Mesothelial cell of epicardium (in vitro differentiated cells): ENCODE measurements at regions not wholly inside any gene's neighbourhood (a gene's known extent, or its start where the extent isn't known, plus 50 kb on each side); places are given as distances from the start of the nearest gene placed in this dataset.

Source experiments
- DNase-seq, 2 experiments: peaks; one replicate each; pipeline ENCODE4 v3.0.0; 2021; ENCODE audit warnings: low spot score in 2 of 2; ENCODE audit not compliant: unreplicated experiment in 2 of 2
- H3K27ac Mint-ChIP-seq: 2 replicates; pipeline ENCODE4 v1.8.0; 2021; ENCODE audit warnings: mixed read lengths
- H3K27me3 Mint-ChIP-seq: 2 replicates; pipeline ENCODE4 v1.8.0; 2021; ENCODE audit warnings: low read depth, mixed read lengths
- H3K36me3 Mint-ChIP-seq: 2 replicates; pipeline ENCODE4 v1.8.0; 2021; ENCODE audit warnings: mixed read lengths
- H3K4me1 Mint-ChIP-seq: 2 replicates; pipeline ENCODE4 v1.8.0; 2021; ENCODE audit warnings: mixed read lengths
- H3K4me3 Mint-ChIP-seq: 2 replicates; pipeline ENCODE4 v1.8.0; 2021; ENCODE audit warnings: mild to moderate bottlenecking, moderate library complexity, mixed read lengths
- H3K9me3 Mint-ChIP-seq: 2 replicates; pipeline ENCODE4 v1.8.0; 2021; ENCODE audit warnings: mixed read lengths
- TF ChIP-seq, protein P1 (sequence below): fragments of 200-600 bp; sonication (generic); IDR thresholded peaks from one replicate; pipeline ENCODE4 v1.5.0; 2021; ENCODE audit warnings: antibody characterized with exemption; ENCODE audit not compliant: unreplicated experiment

DNA sequence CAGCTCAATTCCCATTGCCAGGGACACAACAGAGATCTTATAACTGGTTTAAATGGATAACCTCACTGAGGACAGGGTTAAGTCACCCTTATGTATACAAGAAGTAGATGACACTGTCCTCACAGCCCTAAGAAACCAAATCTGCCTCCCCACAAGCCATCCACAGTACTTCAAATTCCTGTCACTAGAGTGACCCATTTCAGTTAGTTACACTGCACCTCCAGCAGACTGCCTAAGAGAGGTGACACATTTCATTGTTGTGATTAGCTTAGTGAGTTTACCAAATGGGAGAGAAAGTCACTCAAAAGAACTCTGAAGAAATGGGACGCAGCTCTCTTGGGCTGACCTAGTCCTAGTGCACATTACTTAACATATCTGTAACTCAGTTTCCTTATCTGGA lies 53.6 kb upstream of the HTR1A start:
- no peak overlapping the region for H3K4me3 Mint-ChIP-seq
- H3K4me1 Mint-ChIP-seq = no peaks in the 10 kb centered on the region
- TF ChIP-seq, protein P1, sequence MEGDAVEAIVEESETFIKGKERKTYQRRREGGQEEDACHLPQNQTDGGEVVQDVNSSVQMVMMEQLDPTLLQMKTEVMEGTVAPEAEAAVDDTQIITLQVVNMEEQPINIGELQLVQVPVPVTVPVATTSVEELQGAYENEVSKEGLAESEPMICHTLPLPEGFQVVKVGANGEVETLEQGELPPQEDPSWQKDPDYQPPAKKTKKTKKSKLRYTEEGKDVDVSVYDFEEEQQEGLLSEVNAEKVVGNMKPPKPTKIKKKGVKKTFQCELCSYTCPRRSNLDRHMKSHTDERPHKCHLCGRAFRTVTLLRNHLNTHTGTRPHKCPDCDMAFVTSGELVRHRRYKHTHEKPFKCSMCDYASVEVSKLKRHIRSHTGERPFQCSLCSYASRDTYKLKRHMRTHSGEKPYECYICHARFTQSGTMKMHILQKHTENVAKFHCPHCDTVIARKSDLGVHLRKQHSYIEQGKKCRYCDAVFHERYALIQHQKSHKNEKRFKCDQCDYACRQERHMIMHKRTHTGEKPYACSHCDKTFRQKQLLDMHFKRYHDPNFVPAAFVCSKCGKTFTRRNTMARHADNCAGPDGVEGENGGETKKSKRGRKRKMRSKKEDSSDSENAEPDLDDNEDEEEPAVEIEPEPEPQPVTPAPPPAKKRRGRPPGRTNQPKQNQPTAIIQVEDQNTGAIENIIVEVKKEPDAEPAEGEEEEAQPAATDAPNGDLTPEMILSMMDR = no peak
- no peak for DNase-seq
- peaks cover 3% of the 10 kb centered on the region for H3K9me3 Mint-ChIP-seq
- no peak overlapping the region for H3K27ac Mint-ChIP-seq
- H3K36me3 Mint-ChIP-seq = no peaks in the 10 kb centered on the region
- no peaks in the 10 kb centered on the region for H3K27me3 Mint-ChIP-seq
